Stomach (tissue), 8 donors: ENCODE measurements at regions not wholly inside any gene's neighbourhood (a gene's known extent, or its start where the extent isn't known, plus 50 kb on each side); places are given as distances from the start of the nearest gene placed in this dataset.
"Not testable (repeated sequence)": the region's sequence is repeated elsewhere in the genome, so short reads cannot be mapped to it uniquely, and the experiment has no call there.

Experiments
- DNase-seq, 2 donors: peaks; one replicate each; pipeline versions ENCODE4 v3.0.0 to v3.0.0-alpha.2; 2013 to 2019
- H3K27ac ChIP-seq, 5 donors: fragments of 200-600 bp in 4 of 5; sonication (generic) in 4 of 5; one replicate each; pipeline ENCODE4 v1.5.1; 2013 to 2019; ENCODE audit warnings: mild to moderate bottlenecking in 1 of 5, moderate library complexity in 1 of 5
- H3K27me3 ChIP-seq, 3 donors: fragments of 200-600 bp; sonication (generic); one replicate each; pipeline ENCODE4 v1.5.1; 2017 to 2019; ENCODE audit warnings: mixed run types in 1 of 3
- H3K36me3 ChIP-seq, 4 donors: fragments of 200-600 bp; sonication (generic); 1 replicate in 3 of 4; 2 replicates in 1 of 4; pipeline ENCODE4 v1.5.1; 2016 to 2019
- H3K4me1 ChIP-seq, 4 donors: fragments of 200-600 bp; sonication (generic); one replicate each; pipeline ENCODE4 v1.5.1; 2016 to 2019
- H3K4me3 ChIP-seq, 4 donors: fragments of 200-600 bp; sonication (generic) in 3 of 4; one replicate each; pipeline ENCODE4 v1.5.1; 2016 to 2019; ENCODE audit warnings: mild to moderate bottlenecking in 1 of 4
- H3K9me3 ChIP-seq, 4 donors: fragments of 200-600 bp; sonication (generic); one replicate each; pipeline ENCODE4 v1.5.1; 2016 to 2019
- CTCF ChIP-seq, 7 experiments: fragments of 450-650 bp in 4 of 7; fragments of 200-600 bp in 3 of 7; sonication (generic) in 3 of 7; IDR thresholded peaks; one replicate each; pipeline ENCODE4 v1.5.1; 2016 to 2019; ENCODE audit warnings: antibody characterized with exemption in 7 of 7, control low read depth in 2 of 7, mild to moderate bottlenecking in 1 of 7
- EP300 ChIP-seq: sonication (generic); formaldehyde crosslinking; IDR thresholded peaks from one replicate; pipeline ENCODE4 v1.6.1; 2017; ENCODE audit warnings: antibody characterized with exemption
- POLR2A ChIP-seq, 4 donors: fragments of 450-650 bp; IDR thresholded peaks; one replicate each; pipeline ENCODE4 v1.6.1; 2016; ENCODE audit warnings: antibody characterized with exemption in 4 of 4, control low read depth in 2 of 4, mild to moderate bottlenecking in 1 of 4, moderate library complexity in 1 of 4
- POLR2AphosphoS5 ChIP-seq, 3 donors: sonication (generic); formaldehyde crosslinking; IDR thresholded peaks; one replicate each; pipeline ENCODE4 v1.6.1; 2016; ENCODE audit warnings: antibody characterized with exemption in 3 of 3
- WGBS, 5 donors: extraction: QIAGEN DNeasy Blood & Tissue Kit in 3 of 5; methylation state at CpG; one replicate each; pipeline versions ENCODE4 v1.1.5 to v1.1.7; 2013 to 2018; 5-methylcytosine and 5-hydroxymethylcytosine counted together
- intact Hi-C: fragments of 100-400 bp; cut with DNase I; formaldehyde crosslinking; loops from one replicate; pipeline ENCODE4 v1.15.1; 2023; ENCODE audit warnings: low total_unique reads
- donor health status: healthy with polysubstance abuse.
- donor health status: Bipolar disorder and iron deficiency.
- donor health status: healthy.

GRCh38 chr5:27450607-27451006 is 412.2 kb upstream of the CDH9 start:
- peaks cover 0 to 10% (median 4%) of the 10 kb centered on the region in 4 donors for H3K9me3 ChIP-seq
- no peaks in the 10 kb centered on the region for H3K4me1 ChIP-seq
- 80 to 94% (median 83%) methylated on average over 3 of the region's 3 CpGs for WGBS, 5 donors
- DNase-seq: peak in 1 of 2 donors; percentile 27
- H3K4me3 ChIP-seq: no peak overlapping the region
- no peaks in the 10 kb centered on the region for H3K36me3 ChIP-seq
- intact Hi-C loops: no loop called here
- no peak overlapping the region for H3K27ac ChIP-seq
- no peak for TF ChIP-seq POLR2AphosphoS5 (IDR thresholded peaks at IDR 0.05)
- TF ChIP-seq POLR2A (IDR thresholded peaks at IDR 0.05): no peak
- H3K27me3 ChIP-seq: no peaks in the 10 kb centered on the region

DNA sequence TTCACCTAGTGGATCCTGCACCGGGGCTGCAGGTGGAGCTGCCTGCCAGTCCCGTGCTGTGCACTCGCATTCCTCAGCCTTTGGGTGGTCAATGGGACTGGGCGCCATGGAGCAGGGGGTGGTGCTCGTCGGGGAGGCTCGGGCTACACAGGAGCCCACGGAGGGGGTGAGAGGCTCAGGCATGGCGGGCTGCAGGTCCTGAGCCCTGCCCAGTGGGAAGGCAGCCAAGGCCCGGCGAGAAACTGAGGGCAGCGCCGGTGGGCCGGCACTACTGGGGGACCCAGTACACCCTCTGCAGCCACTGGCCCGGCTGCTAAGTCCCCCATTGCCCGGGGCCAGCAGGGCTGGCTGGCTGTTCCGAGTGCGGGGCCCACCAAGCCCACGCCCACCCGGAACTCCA is 401.0 kb upstream of the CDH9 start:
- WGBS, 5 donors: 83 to 89% (median 85%) methylated on average over 13 to 20 of the region's 20 CpGs
- H3K4me1 ChIP-seq, H3K36me3 ChIP-seq, H3K27me3 ChIP-seq, intact Hi-C loops, H3K27ac ChIP-seq, H3K4me3 ChIP-seq, DNase-seq: not testable (repeated sequence)
- peaks cover 0 to 11% (median 4%) of the 10 kb centered on the region in 4 donors for H3K9me3 ChIP-seq

- DNase-seq: no peak
- TF ChIP-seq POLR2A (IDR thresholded peaks at IDR 0.05): no peak
- H3K27ac ChIP-seq: no peak overlapping the region
- H3K4me3 ChIP-seq: no peak overlapping the region
- H3K36me3 ChIP-seq: no peaks in the 10 kb centered on the region
- 68 to 84% (median 81%) methylated on average over 2 of the region's 2 CpGs for WGBS, 5 donors
- intact Hi-C loops: no loop called here
- H3K27me3 ChIP-seq: no peaks in the 10 kb centered on the region
- H3K4me1 ChIP-seq: no peaks in the 10 kb centered on the region
- H3K9me3 ChIP-seq: peaks cover 0 to 11% (median 4%) of the 10 kb centered on the region in 4 donors
Observed at GRCh38 chr5:27437594-27438200, 399.3 kb upstream of the CDH9 start.

- intact Hi-C loops: no loop called here
- Histone ChIP-seq H3K36me3 (no peaks in the 10 kb centered on the region), H3K27me3 (no peaks in the 10 kb centered on the region), H3K27ac (no peak overlapping the region), H3K9me3 (peaks cover 0 to 11% (median 4%) of the 10 kb centered on the region in 4 donors), H3K4me3 (no peak overlapping the region), H3K4me1 (no peaks in the 10 kb centered on the region)
- TF ChIP-seq EP300 (no peak), CTCF (IDR thresholded peaks at IDR 0.05) (no peak), POLR2A (IDR thresholded peaks at IDR 0.05) (no peak), POLR2AphosphoS5 (IDR thresholded peaks at IDR 0.05) (no peak)
- 64 to 82% (median 71%) methylated on average over 4 of the region's 4 CpGs for WGBS, 5 donors
- DNase-seq: no peak
Observed at GRCh38 chr5:27434335-27434734, 395.9 kb upstream of the CDH9 start.

DNA sequence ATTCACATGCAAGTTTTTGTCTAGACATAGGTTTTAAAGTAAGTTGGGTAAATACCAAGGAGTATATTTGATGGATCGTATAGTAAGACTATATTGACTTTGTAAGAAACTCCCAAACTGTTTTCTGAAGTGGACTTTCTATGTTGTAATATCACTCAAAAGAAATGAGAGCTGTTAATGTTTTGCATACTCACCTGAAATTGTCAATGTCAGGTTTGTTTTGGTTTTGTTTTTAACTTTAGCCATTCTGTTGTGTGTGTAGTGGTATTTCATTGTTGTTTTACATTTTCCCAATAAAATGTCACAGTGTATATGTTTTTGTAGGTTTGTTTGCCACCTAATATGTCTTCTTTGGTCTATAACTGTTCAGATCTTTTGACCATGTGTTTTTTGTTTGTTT is 375.7 kb upstream of the CDH9 start:
- Histone ChIP-seq H3K9me3 (peaks cover 0 to 22% (median 6%) of the 10 kb centered on the region in 4 donors), H3K4me1 (no peaks in the 10 kb centered on the region), H3K36me3 (no peaks in the 10 kb centered on the region), H3K4me3 (no peak overlapping the region), H3K27ac (no peak overlapping the region), H3K27me3 (no peaks in the 10 kb centered on the region)
- intact Hi-C loops: no loop called here
- WGBS, 5 donors: 82 to 91% (median 88%) methylated on average over 1 of the region's 1 CpG
- no peak for DNase-seq
- no peak for TF ChIP-seq POLR2AphosphoS5 (IDR thresholded peaks at IDR 0.05)
- TF ChIP-seq CTCF (IDR thresholded peaks at IDR 0.05): no peak
- no peak for TF ChIP-seq EP300
- no peak for TF ChIP-seq POLR2A (IDR thresholded peaks at IDR 0.05)

DNA sequence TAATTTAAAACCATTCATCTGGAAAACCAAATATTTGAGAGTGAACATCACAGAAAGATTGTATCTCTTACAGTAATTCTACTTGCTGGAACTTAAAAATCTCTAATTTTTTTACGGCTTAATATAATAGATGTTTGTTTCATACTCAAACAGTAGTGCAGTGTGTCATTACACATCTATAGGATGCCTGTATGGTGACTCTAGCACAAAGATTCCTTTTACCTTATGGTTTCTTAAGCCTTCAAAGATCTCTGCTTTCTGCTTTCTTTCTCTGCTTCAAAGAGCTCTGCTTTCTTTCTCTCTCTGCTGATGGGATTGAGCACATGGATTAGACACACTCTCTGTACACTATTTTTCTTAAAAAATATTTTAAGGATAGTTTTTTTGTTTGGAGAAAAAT is 374.0 kb upstream of the CDH9 start:
- intact Hi-C loops: no loop called here
- Histone ChIP-seq H3K4me3 (no peak overlapping the region), H3K27ac (no peak overlapping the region), H3K36me3 (no peaks in the 10 kb centered on the region), H3K4me1 (no peaks in the 10 kb centered on the region), H3K27me3 (no peaks in the 10 kb centered on the region), H3K9me3 (peaks cover 0 to 22% (median 6%) of the 10 kb centered on the region in 4 donors)
- 38 to 88% (median 75%) methylated on average over 1 of the region's 1 CpG for WGBS, 5 donors
- no peak for DNase-seq
- TF ChIP-seq EP300 (no peak), POLR2A (IDR thresholded peaks at IDR 0.05) (no peak), CTCF (IDR thresholded peaks at IDR 0.05) (no peak), POLR2AphosphoS5 (IDR thresholded peaks at IDR 0.05) (no peak)
